ENCODE measurements at regions not wholly inside any gene's neighbourhood (a gene's known extent, or its start where the extent isn't known, plus 50 kb on each side); places are given as distances from the start of the nearest gene placed in this dataset.

DNA sequence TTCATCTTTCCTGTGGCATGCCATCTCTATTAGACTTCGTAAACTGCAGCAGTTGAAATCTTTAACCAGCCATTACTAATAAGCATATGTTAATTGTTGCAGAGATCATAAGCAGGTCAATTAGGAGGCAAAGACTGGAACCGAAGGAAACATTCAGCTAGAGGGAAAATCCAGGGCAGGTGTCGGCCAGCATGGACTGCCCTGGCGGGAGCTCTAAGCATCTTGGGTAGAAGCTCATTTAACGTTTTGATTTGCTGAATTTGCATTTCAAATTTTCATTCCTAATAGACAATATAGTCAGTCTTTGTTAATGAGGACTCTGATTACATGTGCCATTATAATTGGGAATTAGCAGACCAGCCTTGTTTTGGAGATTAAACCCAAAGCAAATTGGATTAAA lies 238.6 kb downstream of the POU4F1 start:
- TF ChIP-seq, protein P1, sequence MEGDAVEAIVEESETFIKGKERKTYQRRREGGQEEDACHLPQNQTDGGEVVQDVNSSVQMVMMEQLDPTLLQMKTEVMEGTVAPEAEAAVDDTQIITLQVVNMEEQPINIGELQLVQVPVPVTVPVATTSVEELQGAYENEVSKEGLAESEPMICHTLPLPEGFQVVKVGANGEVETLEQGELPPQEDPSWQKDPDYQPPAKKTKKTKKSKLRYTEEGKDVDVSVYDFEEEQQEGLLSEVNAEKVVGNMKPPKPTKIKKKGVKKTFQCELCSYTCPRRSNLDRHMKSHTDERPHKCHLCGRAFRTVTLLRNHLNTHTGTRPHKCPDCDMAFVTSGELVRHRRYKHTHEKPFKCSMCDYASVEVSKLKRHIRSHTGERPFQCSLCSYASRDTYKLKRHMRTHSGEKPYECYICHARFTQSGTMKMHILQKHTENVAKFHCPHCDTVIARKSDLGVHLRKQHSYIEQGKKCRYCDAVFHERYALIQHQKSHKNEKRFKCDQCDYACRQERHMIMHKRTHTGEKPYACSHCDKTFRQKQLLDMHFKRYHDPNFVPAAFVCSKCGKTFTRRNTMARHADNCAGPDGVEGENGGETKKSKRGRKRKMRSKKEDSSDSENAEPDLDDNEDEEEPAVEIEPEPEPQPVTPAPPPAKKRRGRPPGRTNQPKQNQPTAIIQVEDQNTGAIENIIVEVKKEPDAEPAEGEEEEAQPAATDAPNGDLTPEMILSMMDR (IDR thresholded peaks at IDR 0.05) = no peak
- no peak for TF ChIP-seq POLR2A (IDR thresholded peaks at IDR 0.05)

Data from body of pancreas (tissue), 4 donors.